ENCODE measurements at regions not wholly inside any gene's neighbourhood (a gene's known extent, or its start where the extent isn't known, plus 50 kb on each side); places are given as distances from the start of the nearest gene placed in this dataset.
"Not testable (repeated sequence)": the region's sequence is repeated elsewhere in the genome, so short reads cannot be mapped to it uniquely, and the experiment has no call there.

GRCh38 chr18:63071701-63072141 lies 247.8 kb downstream of the BCL2 start:
- peak in 1 of 2 experiments; percentile 18 for DNase-seq (ENCODE audit: low read depth in 1 of 2, low spot score in 1 of 2)
- TF ChIP-seq JUND (IDR thresholded peaks at IDR 0.05; ENCODE audit: low read depth): no peak
- in situ Hi-C loops (cut with HindIII; ENCODE audit: low pct_unique_long_range_greater_than_20kb, low sequenced_read_pairs): no loop called here

- in situ Hi-C loops (cut with HindIII; ENCODE audit: low pct_unique_long_range_greater_than_20kb, low sequenced_read_pairs): no loop called here
- TF ChIP-seq JUND (IDR thresholded peaks at IDR 0.05; ENCODE audit: low read depth): no peak
- peak in 1 of 2 experiments; percentile 44 for DNase-seq (ENCODE audit: low read depth in 1 of 2, low spot score in 1 of 2)
Measured at GRCh38 chr18:63070767-63071502, 248.6 kb downstream of the BCL2 start.

- in situ Hi-C loops (cut with HindIII; ENCODE audit: low pct_unique_long_range_greater_than_20kb, low sequenced_read_pairs): no loop called here
- TF ChIP-seq JUND (IDR thresholded peaks at IDR 0.05; ENCODE audit: low read depth): no peak
- no peak for DNase-seq (ENCODE audit: low read depth in 1 of 2, low spot score in 1 of 2)
Measured at GRCh38 chr18:63069496-63069895, 250.1 kb downstream of the BCL2 start.

- no peak for TF ChIP-seq JUND (IDR thresholded peaks at IDR 0.05; ENCODE audit: low read depth)
- no peak for DNase-seq (ENCODE audit: low read depth in 1 of 2, low spot score in 1 of 2)
Measured at GRCh38 chr18:63067939-63068338, 251.6 kb downstream of the BCL2 start.

GRCh38 chr18:63065172-63065571 lies 254.4 kb downstream of the BCL2 start:
- no peak for TF ChIP-seq JUND (IDR thresholded peaks at IDR 0.05; ENCODE audit: low read depth)
- DNase-seq (ENCODE audit: low read depth in 1 of 2, low spot score in 1 of 2): no peak
- in situ Hi-C loops (cut with HindIII; ENCODE audit: low pct_unique_long_range_greater_than_20kb, low sequenced_read_pairs): no loop called here

More at GRCh38 chr18:63067939-63068338, 251.6 kb downstream of the BCL2 start:
- in situ Hi-C loops (cut with HindIII; ENCODE audit: low pct_unique_long_range_greater_than_20kb, low sequenced_read_pairs): no loop called here

- DNase-seq (ENCODE audit: low read depth in 1 of 2, low spot score in 1 of 2): no peak
- no peak for TF ChIP-seq JUND (IDR thresholded peaks at IDR 0.05; ENCODE audit: low read depth)
- in situ Hi-C loops (cut with HindIII; ENCODE audit: low pct_unique_long_range_greater_than_20kb, low sequenced_read_pairs): no loop called here
Measured at GRCh38 chr18:63063171-63063570, 256.4 kb downstream of the BCL2 start.

GRCh38 chr18:63062246-63062645 lies 257.3 kb downstream of the BCL2 start:
- no peak for DNase-seq (ENCODE audit: low read depth in 1 of 2, low spot score in 1 of 2)
- in situ Hi-C loops (cut with HindIII; ENCODE audit: low pct_unique_long_range_greater_than_20kb, low sequenced_read_pairs): no loop called here
- no peak for TF ChIP-seq JUND (IDR thresholded peaks at IDR 0.05; ENCODE audit: low read depth)

GRCh38 chr18:63061303-63061702 lies 258.3 kb downstream of the BCL2 start:
- no peak for TF ChIP-seq JUND (IDR thresholded peaks at IDR 0.05; ENCODE audit: low read depth)
- in situ Hi-C loops (cut with HindIII; ENCODE audit: low pct_unique_long_range_greater_than_20kb, low sequenced_read_pairs): no loop called here
- no peak for DNase-seq (ENCODE audit: low read depth in 1 of 2, low spot score in 1 of 2)

GRCh38 chr18:63058521-63058920 lies 261.0 kb downstream of the BCL2 start:
- in situ Hi-C loops (cut with HindIII; ENCODE audit: low pct_unique_long_range_greater_than_20kb, low sequenced_read_pairs): no loop called here
- no peak for TF ChIP-seq JUND (IDR thresholded peaks at IDR 0.05; ENCODE audit: low read depth)
- DNase-seq (ENCODE audit: low read depth in 1 of 2, low spot score in 1 of 2): no peak

GRCh38 chr18:63057707-63058106 lies 261.9 kb downstream of the BCL2 start:
- in situ Hi-C loops (cut with HindIII; ENCODE audit: low pct_unique_long_range_greater_than_20kb, low sequenced_read_pairs): no loop called here
- no peak for DNase-seq (ENCODE audit: low read depth in 1 of 2, low spot score in 1 of 2)
- TF ChIP-seq JUND (IDR thresholded peaks at IDR 0.05; ENCODE audit: low read depth): no peak

GRCh38 chr18:63054901-63055584 lies 264.5 kb downstream of the BCL2 start:
- TF ChIP-seq JUND (IDR thresholded peaks at IDR 0.05; ENCODE audit: low read depth): no peak
- no peak for DNase-seq (ENCODE audit: low read depth in 1 of 2, low spot score in 1 of 2)
- in situ Hi-C loops (cut with HindIII; ENCODE audit: low pct_unique_long_range_greater_than_20kb, low sequenced_read_pairs): no loop called here

- in situ Hi-C loops (cut with HindIII; ENCODE audit: low pct_unique_long_range_greater_than_20kb, low sequenced_read_pairs): no loop called here
- no peak for DNase-seq (ENCODE audit: low read depth in 1 of 2, low spot score in 1 of 2)
- TF ChIP-seq JUND (IDR thresholded peaks at IDR 0.05; ENCODE audit: low read depth): no peak
Measured at GRCh38 chr18:63051928-63052327, 267.6 kb downstream of the BCL2 start.

- in situ Hi-C loops (cut with HindIII; ENCODE audit: low pct_unique_long_range_greater_than_20kb, low sequenced_read_pairs); DNase-seq (ENCODE audit: low read depth in 1 of 2, low spot score in 1 of 2): not testable (repeated sequence)
Measured at GRCh38 chr18:63050667-63051395, 268.7 kb downstream of the BCL2 start.

Measured in T47D (cell line).